ENCODE measurements at regions not wholly inside any gene's neighbourhood (a gene's known extent, or its start where the extent isn't known, plus 50 kb on each side); places are given as distances from the start of the nearest gene placed in this dataset.

- no peaks in the 10 kb centered on the region for H3K4me1 ChIP-seq (ENCODE audit: insufficient read depth, low read length)
Measured at GRCh38 chr11:37372667-37373066, 774.6 kb upstream of the RAG2 start.

DNA sequence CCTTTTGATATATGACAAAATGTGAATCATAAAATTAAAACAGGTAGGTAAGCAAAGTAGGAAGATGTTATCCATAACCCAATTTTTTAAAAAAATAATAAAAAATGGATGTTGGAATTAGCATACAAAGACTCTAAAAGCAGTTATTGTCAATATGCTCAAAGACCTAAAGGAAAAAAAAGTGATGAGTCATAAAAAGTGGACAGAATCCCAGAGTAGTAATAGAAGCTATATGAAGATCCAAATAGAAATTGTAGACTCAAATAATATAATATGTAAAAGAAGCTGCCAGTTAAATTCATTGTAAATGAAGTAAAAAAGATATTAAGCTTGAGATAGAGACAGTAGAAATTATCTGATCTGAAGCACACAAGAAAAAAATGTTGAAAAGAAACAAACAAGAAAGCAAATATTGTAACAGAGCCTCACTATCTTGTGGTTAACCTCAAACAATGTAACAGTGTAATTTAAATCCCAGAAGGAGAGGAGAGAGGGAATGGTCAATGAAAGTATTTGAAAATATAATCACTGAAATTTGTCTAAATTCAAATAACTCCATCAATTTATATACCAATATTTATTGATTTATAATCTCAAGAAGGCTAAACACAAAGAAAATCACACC is 773.4 kb upstream of the RAG2 start:
- no peaks in the 10 kb centered on the region for H3K9me3 ChIP-seq (ENCODE audit: low read length)
- H3K4me3 ChIP-seq (ENCODE audit: low read length) = no peak overlapping the region
- H3K27me3 ChIP-seq (ENCODE audit: insufficient read depth, low read length) = no peaks in the 10 kb centered on the region
- H3K36me3 ChIP-seq (ENCODE audit: insufficient read depth, low read length) = no peaks in the 10 kb centered on the region
- no peak overlapping the region for H2AFZ ChIP-seq (ENCODE audit: low read depth, low read length)
- no peaks in the 10 kb centered on the region for H3K4me1 ChIP-seq (ENCODE audit: insufficient read depth, low read length)

More at GRCh38 chr11:37372667-37373066, 774.6 kb upstream of the RAG2 start:
- no peaks in the 10 kb centered on the region for H3K9me3 ChIP-seq (ENCODE audit: low read length)
- no peak overlapping the region for H3K4me3 ChIP-seq (ENCODE audit: low read length)
- no peaks in the 10 kb centered on the region for H3K36me3 ChIP-seq (ENCODE audit: insufficient read depth, low read length)
- no peak overlapping the region for H2AFZ ChIP-seq (ENCODE audit: low read depth, low read length)
- no peaks in the 10 kb centered on the region for H3K27me3 ChIP-seq (ENCODE audit: insufficient read depth, low read length)

GRCh38 chr11:37370817-37371216 is 772.8 kb upstream of the RAG2 start:
- H3K9me3 ChIP-seq (ENCODE audit: low read length) = no peaks in the 10 kb centered on the region
- H3K4me1 ChIP-seq (ENCODE audit: insufficient read depth, low read length) = no peaks in the 10 kb centered on the region
- H3K36me3 ChIP-seq (ENCODE audit: insufficient read depth, low read length) = no peaks in the 10 kb centered on the region
- no peaks in the 10 kb centered on the region for H3K27me3 ChIP-seq (ENCODE audit: insufficient read depth, low read length)
- no peak overlapping the region for H2AFZ ChIP-seq (ENCODE audit: low read depth, low read length)
- no peak overlapping the region for H3K4me3 ChIP-seq (ENCODE audit: low read length)

- H3K9me3 ChIP-seq (ENCODE audit: low read length) = no peaks in the 10 kb centered on the region
- no peak overlapping the region for H3K4me3 ChIP-seq (ENCODE audit: low read length)
- no peak overlapping the region for H2AFZ ChIP-seq (ENCODE audit: low read depth, low read length)
- no peaks in the 10 kb centered on the region for H3K4me1 ChIP-seq (ENCODE audit: insufficient read depth, low read length)
- no peaks in the 10 kb centered on the region for H3K27me3 ChIP-seq (ENCODE audit: insufficient read depth, low read length)
- H3K36me3 ChIP-seq (ENCODE audit: insufficient read depth, low read length) = no peaks in the 10 kb centered on the region
Measured at GRCh38 chr11:37364246-37364839, 766.3 kb upstream of the RAG2 start.

DNA sequence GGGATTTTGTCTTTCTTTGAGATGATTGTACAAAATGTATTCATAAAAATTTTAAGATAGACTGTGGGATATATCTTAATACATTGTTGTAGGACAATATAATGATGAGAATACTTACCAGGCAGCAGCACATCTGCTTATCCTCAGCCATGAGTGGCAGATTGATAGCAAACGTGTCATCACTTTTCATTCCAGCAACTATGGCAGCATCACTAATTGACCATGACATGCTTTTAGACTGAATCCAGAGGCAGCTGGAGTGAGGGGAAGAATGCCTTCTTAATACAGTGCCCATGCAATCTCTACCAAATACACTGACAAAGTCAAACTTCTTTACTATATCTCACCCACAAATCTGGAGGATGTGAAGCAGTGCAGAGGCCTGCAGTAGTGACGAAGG is 755.2 kb upstream of the RAG2 start:
- no peak overlapping the region for H2AFZ ChIP-seq (ENCODE audit: low read depth, low read length)

GRCh38 chr11:37352485-37352884 is 754.4 kb upstream of the RAG2 start:
- Histone ChIP-seq H3K4me3 (ENCODE audit: low read length) (no peak overlapping the region), H2AFZ (ENCODE audit: low read depth, low read length) (no peak overlapping the region), H3K36me3 (ENCODE audit: insufficient read depth, low read length) (no peaks in the 10 kb centered on the region), H3K9me3 (ENCODE audit: low read length) (no peaks in the 10 kb centered on the region), H3K4me1 (ENCODE audit: insufficient read depth, low read length) (no peaks in the 10 kb centered on the region), H3K27me3 (ENCODE audit: insufficient read depth, low read length) (no peaks in the 10 kb centered on the region)

More for the DNA sequence above, 755.2 kb upstream of the RAG2 start:
- H3K27me3 ChIP-seq (ENCODE audit: insufficient read depth, low read length) = no peaks in the 10 kb centered on the region
- H3K4me1 ChIP-seq (ENCODE audit: insufficient read depth, low read length) = no peaks in the 10 kb centered on the region
- no peaks in the 10 kb centered on the region for H3K9me3 ChIP-seq (ENCODE audit: low read length)
- no peak overlapping the region for H3K4me3 ChIP-seq (ENCODE audit: low read length)
- H3K36me3 ChIP-seq (ENCODE audit: insufficient read depth, low read length) = no peaks in the 10 kb centered on the region

- no peak overlapping the region for H3K4me3 ChIP-seq (ENCODE audit: low read length)
- no peak overlapping the region for H2AFZ ChIP-seq (ENCODE audit: low read depth, low read length)
- no peaks in the 10 kb centered on the region for H3K36me3 ChIP-seq (ENCODE audit: insufficient read depth, low read length)
- H3K9me3 ChIP-seq (ENCODE audit: low read length) = no peaks in the 10 kb centered on the region
- no peaks in the 10 kb centered on the region for H3K4me1 ChIP-seq (ENCODE audit: insufficient read depth, low read length)
- no peaks in the 10 kb centered on the region for H3K27me3 ChIP-seq (ENCODE audit: insufficient read depth, low read length)
Measured at GRCh38 chr11:37343290-37343689, 745.3 kb upstream of the RAG2 start.

DNA sequence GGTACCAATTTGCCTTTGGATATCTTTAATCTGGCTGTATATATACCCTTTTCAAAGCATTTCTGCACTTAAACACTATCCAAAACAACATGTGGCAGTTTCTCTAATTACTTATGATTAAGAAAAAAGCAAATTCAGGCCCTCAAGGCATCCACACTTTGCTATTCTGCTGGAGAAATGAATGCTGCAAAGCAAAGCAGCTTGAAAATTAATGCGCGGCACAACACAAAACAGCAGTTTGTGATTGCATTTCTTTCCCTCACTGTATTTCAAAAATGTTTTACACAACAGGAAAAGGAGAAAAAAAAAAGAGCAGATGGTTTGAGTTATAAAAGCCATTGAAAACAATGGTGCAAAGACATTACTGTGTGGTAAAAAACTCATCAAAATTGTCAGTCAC is 738.4 kb upstream of the RAG2 start:
- H2AFZ ChIP-seq (ENCODE audit: low read depth, low read length) = no peak overlapping the region
- H3K27me3 ChIP-seq (ENCODE audit: insufficient read depth, low read length) = no peaks in the 10 kb centered on the region
- H3K4me1 ChIP-seq (ENCODE audit: insufficient read depth, low read length) = no peaks in the 10 kb centered on the region
- H3K4me3 ChIP-seq (ENCODE audit: low read length) = no peak overlapping the region
- no peaks in the 10 kb centered on the region for H3K36me3 ChIP-seq (ENCODE audit: insufficient read depth, low read length)
- H3K9me3 ChIP-seq (ENCODE audit: low read length) = no peaks in the 10 kb centered on the region

- Histone ChIP-seq H3K4me1 (ENCODE audit: insufficient read depth, low read length) (no peaks in the 10 kb centered on the region), H3K27me3 (ENCODE audit: insufficient read depth, low read length) (no peaks in the 10 kb centered on the region)
Measured at GRCh38 chr11:37333345-37333744, 735.3 kb upstream of the RAG2 start.

DNA sequence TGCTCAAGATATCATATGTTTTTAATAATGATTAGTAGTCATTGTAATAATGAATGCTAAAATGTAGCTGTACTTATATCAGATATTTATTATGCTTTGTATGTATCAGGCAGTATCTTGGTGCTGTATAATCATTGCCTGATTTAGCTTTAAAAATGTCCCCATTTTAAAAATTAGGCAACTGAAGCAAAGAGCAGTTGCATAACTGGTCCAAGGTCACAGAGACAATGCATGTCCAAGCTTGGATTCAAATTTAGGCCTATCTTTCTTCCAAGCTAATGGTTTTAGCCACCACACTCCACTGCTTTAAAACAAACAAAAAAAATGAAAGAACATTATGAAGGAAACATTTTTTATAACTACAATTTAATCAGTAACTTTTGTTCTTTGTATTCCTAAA is 725.8 kb upstream of the RAG2 start:
- Histone ChIP-seq H2AFZ (ENCODE audit: low read depth, low read length) (no peak overlapping the region), H3K9me3 (ENCODE audit: low read length) (no peaks in the 10 kb centered on the region), H3K4me3 (ENCODE audit: low read length) (no peak overlapping the region), H3K4me1 (ENCODE audit: insufficient read depth, low read length) (no peaks in the 10 kb centered on the region), H3K27me3 (ENCODE audit: insufficient read depth, low read length) (no peaks in the 10 kb centered on the region), H3K36me3 (ENCODE audit: insufficient read depth, low read length) (no peaks in the 10 kb centered on the region)

More at GRCh38 chr11:37333345-37333744, 735.3 kb upstream of the RAG2 start:
- no peak overlapping the region for H2AFZ ChIP-seq (ENCODE audit: low read depth, low read length)
- H3K9me3 ChIP-seq (ENCODE audit: low read length) = no peaks in the 10 kb centered on the region
- no peak overlapping the region for H3K4me3 ChIP-seq (ENCODE audit: low read length)
- H3K36me3 ChIP-seq (ENCODE audit: insufficient read depth, low read length) = no peaks in the 10 kb centered on the region

- Histone ChIP-seq H2AFZ (ENCODE audit: low read depth, low read length) (no peak overlapping the region), H3K27me3 (ENCODE audit: insufficient read depth, low read length) (no peaks in the 10 kb centered on the region), H3K9me3 (ENCODE audit: low read length) (no peaks in the 10 kb centered on the region), H3K36me3 (ENCODE audit: insufficient read depth, low read length) (no peaks in the 10 kb centered on the region), H3K4me1 (ENCODE audit: insufficient read depth, low read length) (no peaks in the 10 kb centered on the region), H3K4me3 (ENCODE audit: low read length) (no peak overlapping the region)
Measured at GRCh38 chr11:37322333-37323194, 724.5 kb upstream of the RAG2 start.

DNA sequence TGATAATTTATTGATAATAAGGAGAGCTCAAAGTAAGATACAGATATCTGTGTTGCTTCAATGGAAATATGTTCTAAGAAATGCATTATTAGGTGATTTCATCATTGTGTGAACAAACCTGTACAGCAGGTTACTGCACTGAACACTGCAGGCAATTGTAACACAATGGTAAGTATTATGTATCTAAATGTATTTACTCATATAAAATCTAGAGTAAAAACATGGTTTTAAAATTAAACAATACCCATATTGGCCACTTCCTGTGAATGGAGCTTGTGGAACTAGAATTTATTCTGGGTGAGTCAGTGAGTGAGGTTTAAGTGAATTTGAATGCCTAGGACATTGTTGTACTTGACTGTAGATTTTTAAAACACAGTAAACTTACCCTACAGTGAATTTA is 722.9 kb upstream of the RAG2 start:
- no peaks in the 10 kb centered on the region for H3K36me3 ChIP-seq (ENCODE audit: insufficient read depth, low read length)
- no peaks in the 10 kb centered on the region for H3K9me3 ChIP-seq (ENCODE audit: low read length)
- no peaks in the 10 kb centered on the region for H3K27me3 ChIP-seq (ENCODE audit: insufficient read depth, low read length)
- no peaks in the 10 kb centered on the region for H3K4me1 ChIP-seq (ENCODE audit: insufficient read depth, low read length)
- no peak overlapping the region for H3K4me3 ChIP-seq (ENCODE audit: low read length)
- H2AFZ ChIP-seq (ENCODE audit: low read depth, low read length) = no peak overlapping the region

- H3K9me3 ChIP-seq (ENCODE audit: low read length) = no peaks in the 10 kb centered on the region
- no peaks in the 10 kb centered on the region for H3K4me1 ChIP-seq (ENCODE audit: insufficient read depth, low read length)
- no peaks in the 10 kb centered on the region for H3K36me3 ChIP-seq (ENCODE audit: insufficient read depth, low read length)
- H3K27me3 ChIP-seq (ENCODE audit: insufficient read depth, low read length) = no peaks in the 10 kb centered on the region
- no peak overlapping the region for H3K4me3 ChIP-seq (ENCODE audit: low read length)
- no peak overlapping the region for H2AFZ ChIP-seq (ENCODE audit: low read depth, low read length)
Measured at GRCh38 chr11:37317803-37318202, 719.8 kb upstream of the RAG2 start.
